Stimulated activated CD4-positive, alpha-beta T cell treated with anti-CD3 and anti-CD28 coated beads, Interleukin-12 subunit alpha, Interleukin-12 subunit beta, amount 100 ng/mL, for 24 hours (primary cell): ENCODE measurements at regions not wholly inside any gene's neighbourhood (a gene's known extent, or its start where the extent isn't known, plus 50 kb on each side); places are given as distances from the start of the nearest gene placed in this dataset.
"Not testable (repeated sequence)": the region's sequence is repeated elsewhere in the genome, so short reads cannot be mapped to it uniquely, and the experiment has no call there.

ENCODE experiments used
- DNase-seq, 2 experiments: peaks; one replicate each; pipeline ENCODE4 v3.0.0-alpha.2; 2020; ENCODE audit warnings: low read depth in 2 of 2

GRCh38 chr10:78436222-78436573 is 402.5 kb downstream of the RPS24 start:
- DNase-seq: no peak

- DNase-seq: no peak
Observed at GRCh38 chr10:78436706-78437406, 403.2 kb downstream of the RPS24 start.

- DNase-seq: no peak
Observed at GRCh38 chr10:78437407-78437768, 403.7 kb downstream of the RPS24 start.

GRCh38 chr10:78437998-78438906 is 404.6 kb downstream of the RPS24 start:
- DNase-seq: no peak

- DNase-seq: no peak
Observed at GRCh38 chr10:78438907-78439809, 405.5 kb downstream of the RPS24 start.

- DNase-seq: no peak
Observed at GRCh38 chr10:78441010-78441409, 407.3 kb downstream of the RPS24 start.

DNA sequence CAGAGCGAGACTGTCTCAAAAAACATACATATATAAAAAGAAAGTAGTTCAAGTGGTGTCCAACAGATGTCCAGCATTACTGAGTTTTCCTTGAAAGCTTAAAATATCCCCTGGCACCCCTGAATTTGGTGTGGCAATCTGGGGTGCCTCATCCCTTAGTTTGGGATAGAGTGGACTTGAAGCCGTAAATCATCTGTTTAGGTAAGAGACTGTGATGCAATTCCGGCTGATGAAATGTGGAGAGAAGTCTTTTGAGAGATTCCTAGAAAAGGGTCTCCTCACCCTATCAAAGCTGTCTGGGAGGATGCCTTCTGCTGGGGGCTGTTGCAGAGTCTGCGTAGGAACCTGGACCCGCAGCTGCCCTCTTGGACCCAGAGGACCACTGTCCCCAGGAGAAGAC is 408.0 kb downstream of the RPS24 start:
- DNase-seq: no peak

DNA sequence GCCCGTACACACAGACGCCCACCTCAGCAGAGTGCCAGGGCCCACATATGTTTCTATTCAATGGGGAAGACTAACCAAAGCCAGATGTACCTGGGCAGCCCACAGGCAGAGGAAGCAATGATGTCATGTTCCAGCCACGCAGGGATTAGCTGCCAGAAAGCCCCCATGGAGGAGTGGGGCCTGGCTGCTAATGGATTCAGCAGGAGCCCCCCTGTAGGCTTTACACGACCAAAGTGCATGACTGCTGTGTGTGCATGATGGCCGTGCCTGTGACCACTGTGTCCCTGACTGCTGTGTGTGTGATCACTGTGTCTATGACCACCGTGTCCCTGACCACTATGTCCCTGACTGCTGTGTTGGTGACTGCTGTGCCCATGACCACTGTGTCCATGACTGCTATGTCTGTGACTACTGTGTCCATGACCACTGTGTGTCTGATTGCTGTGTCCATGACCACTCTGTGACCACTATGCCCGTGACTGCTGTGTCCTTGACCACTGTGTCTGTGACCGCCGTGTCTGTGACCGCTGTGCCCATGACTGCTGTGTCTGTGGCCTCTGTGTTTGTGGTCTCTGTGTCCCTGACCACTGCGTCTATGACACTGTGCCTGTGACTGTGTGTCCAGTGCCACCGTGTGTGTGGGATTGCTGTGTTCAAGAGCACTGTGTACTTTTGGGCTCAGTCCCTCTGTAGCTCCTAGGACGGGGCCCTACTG is 409.3 kb downstream of the RPS24 start:
- DNase-seq: no peak

- DNase-seq: no peak
Observed at GRCh38 chr10:78443900-78444571, 410.4 kb downstream of the RPS24 start.

GRCh38 chr10:78444741-78445140 is 411.1 kb downstream of the RPS24 start:
- DNase-seq: not testable (repeated sequence)

DNA sequence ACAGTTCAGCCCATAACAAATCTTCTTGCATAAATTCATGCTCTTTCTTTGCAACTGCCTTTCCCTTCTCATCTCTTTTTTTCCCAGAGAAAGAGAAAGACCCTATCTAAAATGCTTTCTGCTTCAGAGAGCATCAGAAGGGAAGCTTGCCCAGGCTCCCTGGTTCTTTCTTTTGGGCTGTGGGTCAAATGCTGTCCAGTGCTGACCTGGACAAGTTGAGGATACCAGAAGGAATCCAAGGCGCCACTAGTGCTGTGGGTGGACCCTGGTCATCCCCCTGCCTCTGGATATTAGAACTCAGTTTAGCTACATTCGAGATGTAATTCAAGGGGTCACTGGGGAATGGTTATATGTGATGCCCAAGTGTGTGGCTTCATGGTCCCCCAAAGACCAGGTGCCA is 411.6 kb downstream of the RPS24 start:
- no peak for DNase-seq

DNA sequence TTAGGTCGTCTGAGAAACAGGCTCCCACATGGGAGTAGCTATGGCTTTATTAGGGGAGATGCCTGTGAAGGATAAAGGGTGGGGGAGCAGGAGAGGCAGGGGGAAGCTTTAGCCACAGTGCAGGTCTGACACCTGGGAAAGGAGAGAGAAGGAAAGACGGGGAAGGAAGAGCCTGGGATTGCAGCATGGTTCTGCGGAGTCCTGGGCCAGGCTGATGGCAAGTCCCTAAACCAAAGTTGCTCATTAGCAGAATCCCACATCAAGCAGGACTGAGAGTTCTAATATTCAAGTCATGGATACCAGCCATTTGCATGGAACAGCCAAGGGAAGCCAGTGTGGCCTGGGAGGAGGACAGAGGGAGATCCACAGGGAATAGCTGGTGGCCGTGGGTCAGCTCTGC is 414.8 kb downstream of the RPS24 start:
- DNase-seq: no peak

DNA sequence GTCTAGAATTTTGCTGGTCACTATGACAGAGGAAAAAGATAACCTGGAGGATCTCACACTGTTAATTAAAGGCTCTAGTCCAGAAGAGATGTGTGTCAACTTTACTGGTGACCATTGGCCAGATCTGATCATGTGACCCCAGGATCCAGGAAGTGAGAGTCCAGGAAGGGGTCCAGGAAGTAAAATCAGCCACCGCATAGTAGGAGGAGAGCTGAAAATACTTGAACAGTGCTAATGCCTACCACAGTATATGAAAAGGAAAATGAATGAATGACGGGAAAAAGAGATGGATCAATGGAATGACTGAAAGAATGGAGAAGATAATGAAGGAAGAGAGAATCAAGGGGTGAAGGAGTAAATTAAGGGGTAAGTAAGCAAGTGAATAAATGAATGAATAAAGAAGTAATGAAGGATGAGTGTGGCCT is 415.3 kb downstream of the RPS24 start:
- no peak for DNase-seq

GRCh38 chr10:78449554-78449953 is 415.9 kb downstream of the RPS24 start:
- no peak for DNase-seq

- DNase-seq: no peak
Observed at GRCh38 chr10:78450239-78450638, 416.6 kb downstream of the RPS24 start.

- DNase-seq: no peak
Observed at GRCh38 chr10:78450807-78451485, 417.3 kb downstream of the RPS24 start.

DNA sequence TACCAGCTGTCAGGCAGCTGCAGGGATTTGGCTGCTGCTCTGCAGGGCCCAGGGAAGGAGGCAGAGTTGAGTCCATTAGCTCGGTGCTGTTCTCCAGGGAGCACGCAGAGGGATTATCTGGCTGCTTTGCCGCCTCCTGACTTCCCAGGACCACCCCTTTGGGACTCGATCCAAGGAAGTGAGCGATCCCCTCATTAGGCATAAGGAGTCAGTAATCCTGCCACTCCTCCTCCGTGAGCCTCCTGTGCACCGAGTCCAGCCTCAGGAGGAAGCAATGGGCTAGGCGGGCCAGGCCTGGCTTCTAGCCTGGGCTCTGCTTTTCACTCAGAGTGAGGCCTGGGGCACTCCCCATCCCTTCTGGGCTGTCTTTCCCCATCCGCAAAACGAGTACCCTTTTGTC is 417.9 kb downstream of the RPS24 start:
- DNase-seq: no peak

- DNase-seq: no peak
Observed at GRCh38 chr10:78454123-78454645, 420.5 kb downstream of the RPS24 start.

DNA sequence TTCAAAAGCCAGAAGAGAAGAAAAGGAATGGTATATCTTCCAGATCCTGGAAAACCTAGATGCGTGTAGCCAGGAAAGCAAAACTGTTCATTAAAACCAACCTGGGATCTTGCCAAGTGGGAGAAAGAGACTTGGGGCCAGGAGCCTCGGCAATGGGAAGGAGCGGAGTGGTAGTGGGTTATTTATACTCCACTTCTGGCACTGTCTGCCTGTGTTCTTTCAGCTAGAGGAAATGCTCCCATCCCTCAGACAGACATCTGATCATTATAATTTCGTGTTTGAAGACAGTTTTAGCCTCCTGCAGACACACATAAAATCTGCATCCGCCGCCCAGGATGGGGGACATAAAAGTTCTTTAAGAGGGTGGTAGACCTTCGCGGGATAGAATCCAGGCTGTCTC is 421.6 kb downstream of the RPS24 start:
- no peak for DNase-seq

GRCh38 chr10:78455811-78456210 is 422.1 kb downstream of the RPS24 start:
- DNase-seq: no peak
